ENCODE measurements at regions not wholly inside any gene's neighbourhood (a gene's known extent, or its start where the extent isn't known, plus 50 kb on each side); places are given as distances from the start of the nearest gene placed in this dataset.

DNA sequence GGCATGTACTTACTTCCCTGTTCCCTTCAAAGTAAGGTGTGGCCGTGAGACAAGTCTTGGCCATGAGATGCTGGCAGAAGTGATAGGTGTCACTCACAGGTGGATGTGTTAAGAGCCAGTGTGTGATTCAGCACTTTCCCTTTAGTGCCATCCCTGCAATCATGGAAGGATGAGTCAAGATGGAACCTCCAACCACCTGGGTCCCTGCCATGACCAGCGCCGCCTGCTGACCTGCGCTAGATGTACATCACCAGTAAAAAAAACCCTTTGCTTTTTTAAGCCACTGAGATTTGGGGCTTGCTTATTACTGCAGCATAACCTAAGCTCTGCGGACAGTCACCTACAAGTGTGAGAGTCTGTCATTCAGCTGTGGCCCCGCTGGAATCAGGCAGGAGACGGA, 71.7 kb downstream of the TOMM20 start (continued):
- TF ChIP-seq SAFB2 (CRISPR knock-in tag; IDR thresholded peaks at IDR 0.05; ENCODE audit: borderline replicate concordance, low read depth) (no peak), ZNF318 (CRISPR knock-in tag; IDR thresholded peaks at IDR 0.05) (no peak), HDAC2 (CRISPR knock-in tag; IDR thresholded peaks at IDR 0.05) (no peak)

DNA sequence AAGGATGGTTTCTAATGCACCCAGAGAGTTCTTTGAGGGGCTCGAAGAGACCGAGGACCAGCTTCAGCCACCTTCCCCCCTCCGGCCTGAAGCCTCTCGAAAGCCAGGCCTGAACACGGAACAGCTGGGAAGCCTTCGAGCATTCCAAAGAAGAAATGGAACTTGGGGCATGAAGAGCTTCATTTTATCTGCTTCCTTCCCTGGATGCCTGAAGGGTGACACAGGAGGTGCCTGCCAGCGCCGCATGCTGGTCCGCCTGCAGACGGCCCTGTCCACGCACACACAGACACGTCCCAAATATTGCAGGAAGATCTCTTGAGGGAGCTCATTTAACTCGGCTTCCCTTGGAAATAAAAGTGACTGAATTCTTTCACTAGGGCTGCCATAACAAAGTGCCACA, 73.7 kb downstream of the TOMM20 start:
- CTCF ChIA-PET (ENCODE audit: low intra/inter-chr PET ratio, low total read pairs) = no interaction called here
- Histone ChIP-seq H3K4me1 (ENCODE audit: insufficient read depth, low read length) (peaks cover 12% of the 10 kb centered on the region), H3K9me3 (ENCODE audit: low read length) (no peaks in the 10 kb centered on the region), H3K9ac (ENCODE audit: insufficient read depth, low read depth, low read length) (no peak overlapping the region), H3K79me2 (ENCODE audit: insufficient read depth, low read length) (no peaks in the 10 kb centered on the region), H3K36me3 (replicated peaks in 1 of 2; ENCODE audit: control insufficient read depth in 1 of 2, insufficient read depth in 2 of 2, low read length in 2 of 2) (no peaks in the 10 kb centered on the region), H3K4me2 (ENCODE audit: low read depth, low read length) (no peak overlapping the region), H3K27ac (ENCODE audit: extremely low read length, insufficient read depth, low read length) (no peak overlapping the region), H3K4me3 (replicated peaks in 1 of 3; ENCODE audit: insufficient read depth in 1 of 3, low read depth in 2 of 3, low read length in 3 of 3) (no peak overlapping the region), H4K20me1 (ENCODE audit: insufficient read depth, low read length) (no peaks in the 10 kb centered on the region), H2AFZ (ENCODE audit: low read length) (no peak overlapping the region), H3K27me3 (ENCODE audit: control insufficient read depth in 1 of 2, insufficient read depth in 2 of 2, low read length in 2 of 2) (no peaks in the 10 kb centered on the region)
- in situ Hi-C loops (cut with HindIII; ENCODE audit: extremely low pct_ligation_motif_present, low pct_unique_long_range_greater_than_20kb) (no loop called here), intact Hi-C loops (cut with micrococcal nuclease; ENCODE audit: unreplicated experiment) (no loop called here)
- 0 out of 2 replicates have a peak, but pooled peaks have one; percentile 26 for TF ChIP-seq MAX (IDR thresholded peaks at IDR 0.05)
- no peak for TF ChIP-seq ZMAT3 (CRISPR knock-in tag; conservative IDR thresholded peaks at IDR 0.05)
- no peak for TF ChIP-seq HNRNPK (IDR thresholded peaks at IDR 0.05; ENCODE audit: low read depth, low read length, poor library complexity, severe bottlenecking)
- TF ChIP-seq AGO2 (optimal IDR thresholded peaks at IDR 0.05; ENCODE audit: low read depth, low read length) = peak; percentile 40
- no peak for TF ChIP-seq MIXL1 (CRISPR knock-in tag; IDR thresholded peaks at IDR 0.05)
- TF ChIP-seq TEF (CRISPR knock-in tag; IDR thresholded peaks at IDR 0.05) = no peak
- no peak for TF ChIP-seq TOE1 (CRISPR knock-in tag; IDR thresholded peaks at IDR 0.05)
- FAIRE-seq = no peak
- 96% methylated on average over 12 of the region's 13 CpGs for WGBS (ENCODE audit: low lambda C conversion rate)
- BruUV-seq (replicated peaks) = no TSS peak
- no peak for ATAC-seq
- DNase-seq (ENCODE audit: low spot score) = no peak
- POLR2A ChIA-PET = interaction anchor here (0.9 to 2.5 kb wide), 4 partner anchors 15 to 97 kb away, joined by 3 to 9 read pairs (median 6); no protein-coding TSS in a partner anchor
